ENCODE measurements at regions not wholly inside any gene's neighbourhood (a gene's known extent, or its start where the extent isn't known, plus 50 kb on each side); places are given as distances from the start of the nearest gene placed in this dataset.

DNA sequence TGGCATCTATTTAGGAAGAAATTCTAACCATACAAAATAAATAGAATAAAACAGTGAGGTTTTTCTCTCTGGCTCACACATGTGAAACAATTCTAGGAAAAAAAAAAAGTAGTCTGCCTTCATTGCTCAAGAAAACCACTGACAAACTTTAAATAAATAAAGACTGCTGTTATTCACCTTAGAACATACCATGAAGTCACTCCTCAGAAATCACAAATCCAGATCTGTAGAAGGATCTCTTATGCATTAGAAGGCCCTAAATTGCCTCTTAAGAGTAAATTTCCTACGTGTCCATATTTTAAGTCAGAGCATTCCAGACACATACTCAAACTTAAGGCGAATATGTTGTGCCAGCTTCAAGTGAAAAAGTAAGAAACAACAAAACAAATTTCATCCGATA lies 217.3 kb downstream of the ZIC4 start:
- no peaks in the 10 kb centered on the region for H3K27me3 ChIP-seq
- TF ChIP-seq, protein P1, sequence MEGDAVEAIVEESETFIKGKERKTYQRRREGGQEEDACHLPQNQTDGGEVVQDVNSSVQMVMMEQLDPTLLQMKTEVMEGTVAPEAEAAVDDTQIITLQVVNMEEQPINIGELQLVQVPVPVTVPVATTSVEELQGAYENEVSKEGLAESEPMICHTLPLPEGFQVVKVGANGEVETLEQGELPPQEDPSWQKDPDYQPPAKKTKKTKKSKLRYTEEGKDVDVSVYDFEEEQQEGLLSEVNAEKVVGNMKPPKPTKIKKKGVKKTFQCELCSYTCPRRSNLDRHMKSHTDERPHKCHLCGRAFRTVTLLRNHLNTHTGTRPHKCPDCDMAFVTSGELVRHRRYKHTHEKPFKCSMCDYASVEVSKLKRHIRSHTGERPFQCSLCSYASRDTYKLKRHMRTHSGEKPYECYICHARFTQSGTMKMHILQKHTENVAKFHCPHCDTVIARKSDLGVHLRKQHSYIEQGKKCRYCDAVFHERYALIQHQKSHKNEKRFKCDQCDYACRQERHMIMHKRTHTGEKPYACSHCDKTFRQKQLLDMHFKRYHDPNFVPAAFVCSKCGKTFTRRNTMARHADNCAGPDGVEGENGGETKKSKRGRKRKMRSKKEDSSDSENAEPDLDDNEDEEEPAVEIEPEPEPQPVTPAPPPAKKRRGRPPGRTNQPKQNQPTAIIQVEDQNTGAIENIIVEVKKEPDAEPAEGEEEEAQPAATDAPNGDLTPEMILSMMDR (IDR thresholded peaks at IDR 0.05) = no peak
- TF ChIP-seq EP300 (IDR thresholded peaks at IDR 0.05) (no peak), POLR2A (IDR thresholded peaks at IDR 0.05) (no peak), POLR2AphosphoS5 (IDR thresholded peaks at IDR 0.05) (no peak)
- no peak overlapping the region for H3K4me3 ChIP-seq
- no peaks in the 10 kb centered on the region for H3K36me3 ChIP-seq
- no peak for ATAC-seq
- no peak overlapping the region for H3K27ac ChIP-seq
- no peaks in the 10 kb centered on the region for H3K4me1 ChIP-seq
- H3K9me3 ChIP-seq = no peaks in the 10 kb centered on the region
- 56% methylated on average over 3 of the region's 3 CpGs for WGBS, 2 donors (ENCODE audit: low coverage in 1 of 2)

DNA sequence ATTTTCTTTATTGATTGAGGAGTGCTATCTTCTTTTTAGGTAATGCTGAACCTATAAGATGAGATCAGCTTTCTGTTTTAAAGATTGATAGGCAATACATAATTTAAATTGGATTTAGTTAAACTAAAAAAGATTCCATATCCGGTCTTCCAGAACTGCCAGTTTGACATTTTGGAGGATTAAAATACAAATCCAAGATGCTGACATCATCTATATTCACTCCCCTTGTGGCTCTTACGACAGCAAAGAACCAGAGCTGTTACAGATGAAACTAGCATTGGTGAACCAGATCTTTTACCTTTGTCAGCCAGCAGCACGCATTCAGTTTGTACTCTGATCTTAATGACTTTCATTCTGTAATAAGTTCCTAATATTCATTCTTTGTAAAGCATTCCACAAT lies 218.7 kb downstream of the ZIC4 start:
- no peaks in the 10 kb centered on the region for H3K4me1 ChIP-seq
- WGBS, 2 donors (ENCODE audit: low coverage in 1 of 2) = 69 to 71% methylated on average over 2 to 3 of the region's 3 CpGs

DNA sequence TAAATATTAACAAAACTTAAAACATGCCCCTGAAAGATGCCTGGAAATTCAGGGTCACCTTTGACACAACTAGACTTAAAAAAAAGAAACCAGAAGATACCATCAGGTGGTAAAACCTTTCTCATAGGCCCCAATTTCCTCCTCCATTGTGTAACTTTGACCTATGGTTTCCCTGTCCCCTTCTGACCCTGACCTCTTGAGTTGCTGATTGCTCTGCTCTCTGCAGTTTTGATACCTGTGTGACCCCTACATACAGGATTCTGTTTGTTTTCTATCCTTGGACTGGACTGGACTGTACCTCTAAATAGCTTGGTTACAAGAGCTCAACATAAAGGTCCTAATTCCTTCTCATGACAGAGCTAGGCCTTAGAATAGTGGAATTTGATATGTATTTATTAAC lies 220.6 kb downstream of the ZIC4 start:
- Histone ChIP-seq H3K36me3 (no peaks in the 10 kb centered on the region), H3K27ac (no peak overlapping the region), H3K9me3 (no peaks in the 10 kb centered on the region), H3K27me3 (no peaks in the 10 kb centered on the region), H3K4me3 (no peak overlapping the region), H3K4me1 (no peaks in the 10 kb centered on the region)
- no peak for ATAC-seq
- no peak for TF ChIP-seq POLR2AphosphoS5 (IDR thresholded peaks at IDR 0.05)
- TF ChIP-seq EP300 (IDR thresholded peaks at IDR 0.05) = no peak
- TF ChIP-seq POLR2A (IDR thresholded peaks at IDR 0.05) = no peak
- TF ChIP-seq, protein P1 (IDR thresholded peaks at IDR 0.05) = no peak

More for the DNA sequence above, 218.7 kb downstream of the ZIC4 start:
- TF ChIP-seq, protein P1 (IDR thresholded peaks at IDR 0.05) = no peak
- TF ChIP-seq EP300 (IDR thresholded peaks at IDR 0.05) (no peak), POLR2AphosphoS5 (IDR thresholded peaks at IDR 0.05) (no peak), POLR2A (IDR thresholded peaks at IDR 0.05) (no peak)
- H3K9me3 ChIP-seq = no peaks in the 10 kb centered on the region
- no peaks in the 10 kb centered on the region for H3K36me3 ChIP-seq
- no peak overlapping the region for H3K4me3 ChIP-seq
- ATAC-seq = no peak
- no peak overlapping the region for H3K27ac ChIP-seq
- H3K27me3 ChIP-seq = no peaks in the 10 kb centered on the region

DNA sequence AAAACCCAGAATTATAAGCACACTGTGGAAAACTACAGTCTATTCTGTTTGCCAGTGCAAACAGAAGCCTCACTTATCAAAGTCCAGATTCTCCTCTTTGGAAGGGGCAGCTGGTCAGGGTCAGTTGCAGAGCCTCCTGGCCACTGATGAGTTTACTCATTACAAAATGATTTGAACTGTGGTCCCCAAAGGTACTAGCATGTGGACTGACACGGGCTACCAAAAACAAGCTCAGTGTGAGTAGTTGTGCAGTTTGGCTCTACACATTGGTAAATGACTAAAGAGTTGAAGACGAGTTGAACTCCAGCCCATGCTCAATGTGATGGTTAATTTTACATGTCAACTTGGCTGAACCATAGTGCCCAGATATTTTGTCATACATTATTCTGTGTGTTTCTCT lies 221.5 kb downstream of the ZIC4 start:
- ATAC-seq = no peak
- Histone ChIP-seq H3K36me3 (no peaks in the 10 kb centered on the region), H3K27ac (no peak overlapping the region), H3K4me3 (no peak overlapping the region), H3K27me3 (no peaks in the 10 kb centered on the region), H3K4me1 (no peaks in the 10 kb centered on the region), H3K9me3 (no peaks in the 10 kb centered on the region)
- TF ChIP-seq EP300 (IDR thresholded peaks at IDR 0.05) = no peak
- TF ChIP-seq, protein P1 (IDR thresholded peaks at IDR 0.05) = no peak
- TF ChIP-seq POLR2AphosphoS5 (IDR thresholded peaks at IDR 0.05) = no peak
- no peak for TF ChIP-seq POLR2A (IDR thresholded peaks at IDR 0.05)
- 67 to 75% methylated on average over 2 of the region's 2 CpGs for WGBS, 2 donors (ENCODE audit: low coverage in 1 of 2)

DNA sequence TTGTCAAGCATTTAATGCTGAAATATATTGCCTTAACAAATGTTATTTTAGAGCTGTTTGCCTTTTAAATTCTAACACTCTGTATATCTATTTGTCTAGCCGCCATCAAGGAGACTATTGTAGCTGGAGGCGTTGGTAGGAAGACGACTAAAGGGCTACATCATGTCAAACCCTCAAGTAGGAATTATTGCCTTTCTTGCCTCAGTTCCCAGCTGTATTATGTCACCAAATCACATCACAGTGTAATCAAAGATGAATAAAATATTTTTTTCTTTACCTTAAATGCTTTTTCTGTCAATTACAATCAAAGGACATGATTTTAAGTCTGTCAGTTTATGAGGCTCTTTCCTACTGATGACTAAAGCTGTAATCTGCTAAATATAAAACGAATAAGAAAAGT lies 233.1 kb downstream of the ZIC4 start:
- Histone ChIP-seq H3K9me3 (peaks cover 0 to 10% (median 0%) of the 10 kb centered on the region in 3 donors), H3K4me3 (no peak overlapping the region), H3K27me3 (no peaks in the 10 kb centered on the region), H3K27ac (no peak overlapping the region), H3K4me1 (no peaks in the 10 kb centered on the region), H3K36me3 (no peaks in the 10 kb centered on the region)
- TF ChIP-seq POLR2AphosphoS5 (IDR thresholded peaks at IDR 0.05) = no peak
- no peak for TF ChIP-seq EP300 (IDR thresholded peaks at IDR 0.05)
- no peak for TF ChIP-seq POLR2A (IDR thresholded peaks at IDR 0.05)
- TF ChIP-seq, protein P1 (IDR thresholded peaks at IDR 0.05) = no peak
- no peak for ATAC-seq
- WGBS, 2 donors (ENCODE audit: low coverage in 1 of 2) = 31 to 33% methylated on average over 4 of the region's 4 CpGs

Data from gastroesophageal sphincter (tissue), 4 donors.